H1 (cell line): ENCODE measurements at regions not wholly inside any gene's neighbourhood (a gene's known extent, or its start where the extent isn't known, plus 50 kb on each side); places are given as distances from the start of the nearest gene placed in this dataset.

Experiments used
- BCL11A ChIP-seq, 2 experiments: IDR thresholded peaks; one replicate each; pipeline ENCODE4 v1.6.1; 2011; ENCODE audit warnings: low read depth in 2 of 2, low read length in 2 of 2, mild to moderate bottlenecking in 2 of 2
- CEBPB ChIP-seq: IDR thresholded peaks from 2 replicates; pipeline ENCODE4 v1.6.1; 2012; ENCODE audit warnings: low read depth, low read length
- NANOG ChIP-seq: IDR thresholded peaks from 2 replicates; pipeline ENCODE4 v1.6.1; 2011; ENCODE audit warnings: low read length, low read depth, mild to moderate bottlenecking, inconsistent platforms; ENCODE audit not compliant: insufficient read depth, poor library complexity, severe bottlenecking
- POLR2A ChIP-seq, 2 experiments: IDR thresholded peaks; 1 replicate in 1 of 2; 2 replicates in 1 of 2; pipeline ENCODE4 v1.6.1; 2011; ENCODE audit warnings: low read depth in 2 of 2, low read length in 2 of 2, mild to moderate bottlenecking in 2 of 2; ENCODE audit errors: control extremely low read depth in 1 of 2
- RAD21 ChIP-seq, 2 experiments: IDR thresholded peaks in 1 of 2; conservative IDR thresholded peaks in 1 of 2; 2 replicates each; pipeline ENCODE4 v1.6.1; 2011; ENCODE audit warnings: low read depth in 2 of 2, low read length in 2 of 2, improper control_type of control experiment in 1 of 2, inconsistent platforms in 1 of 2, mild to moderate bottlenecking in 1 of 2, moderate library complexity in 1 of 2
- RFX5 ChIP-seq: IDR thresholded peaks from 2 replicates; pipeline ENCODE4 v1.6.1; 2011; ENCODE audit warnings: low read depth, low read length, improper control_type of control experiment, borderline replicate concordance
- TBP ChIP-seq: IDR thresholded peaks from 2 replicates; pipeline ENCODE4 v1.6.1; 2011; ENCODE audit warnings: low read depth, low read length, improper control_type of control experiment
- TF ChIP-seq, protein P1 (sequence below): IDR thresholded peaks from 2 replicates; pipeline ENCODE4 v1.6.1; 2012; ENCODE audit warnings: inconsistent platforms
- TF ChIP-seq, protein P2 (sequence below): IDR thresholded peaks from 2 replicates; pipeline ENCODE4 v1.6.1; 2011; ENCODE audit warnings: low read length, improper control_type of control experiment
- TF ChIP-seq, protein P3 (sequence below): IDR thresholded peaks from 2 replicates; pipeline ENCODE4 v1.6.1; 2011; ENCODE audit warnings: low read depth, mild to moderate bottlenecking, low read length; ENCODE audit not compliant: insufficient read depth

GRCh38 chr12:90757957-90758356 is 197.0 kb downstream of the CCER1 start:
- TF ChIP-seq, protein P1, sequence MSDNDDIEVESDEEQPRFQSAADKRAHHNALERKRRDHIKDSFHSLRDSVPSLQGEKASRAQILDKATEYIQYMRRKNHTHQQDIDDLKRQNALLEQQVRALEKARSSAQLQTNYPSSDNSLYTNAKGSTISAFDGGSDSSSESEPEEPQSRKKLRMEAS, result no peak
- TF ChIP-seq BCL11A (IDR thresholded peaks at IDR 0.05; ENCODE audit: low read depth in 2 of 2, low read length in 2 of 2), result no peak
- TF ChIP-seq NANOG, result no peak
- TF ChIP-seq, protein P2, sequence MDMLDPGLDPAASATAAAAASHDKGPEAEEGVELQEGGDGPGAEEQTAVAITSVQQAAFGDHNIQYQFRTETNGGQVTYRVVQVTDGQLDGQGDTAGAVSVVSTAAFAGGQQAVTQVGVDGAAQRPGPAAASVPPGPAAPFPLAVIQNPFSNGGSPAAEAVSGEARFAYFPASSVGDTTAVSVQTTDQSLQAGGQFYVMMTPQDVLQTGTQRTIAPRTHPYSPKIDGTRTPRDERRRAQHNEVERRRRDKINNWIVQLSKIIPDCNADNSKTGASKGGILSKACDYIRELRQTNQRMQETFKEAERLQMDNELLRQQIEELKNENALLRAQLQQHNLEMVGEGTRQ, result no peak
- no peak for TF ChIP-seq POLR2A (IDR thresholded peaks at IDR 0.05; ENCODE audit: control extremely low read depth in 1 of 2, low read depth in 2 of 2, low read length in 2 of 2)
- TF ChIP-seq RFX5, result no peak
- TF ChIP-seq CEBPB, result no peak
- TF ChIP-seq TBP, result no peak
- TF ChIP-seq, protein P3, sequence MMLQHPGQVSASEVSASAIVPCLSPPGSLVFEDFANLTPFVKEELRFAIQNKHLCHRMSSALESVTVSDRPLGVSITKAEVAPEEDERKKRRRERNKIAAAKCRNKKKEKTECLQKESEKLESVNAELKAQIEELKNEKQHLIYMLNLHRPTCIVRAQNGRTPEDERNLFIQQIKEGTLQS, result no peak
- TF ChIP-seq RAD21 (IDR thresholded peaks at IDR 0.05 in 1 of 2, conservative IDR thresholded peaks at IDR 0.05 in 1 of 2; ENCODE audit: low read depth in 2 of 2, low read length in 2 of 2), result no peak
